H1 (cell line): ENCODE measurements at regions not wholly inside any gene's neighbourhood (a gene's known extent, or its start where the extent isn't known, plus 50 kb on each side); places are given as distances from the start of the nearest gene placed in this dataset.

Experiments used
- ASH2L ChIP-seq: fragments of 200-600, 300-600 bp; sonication (generic); IDR thresholded peaks from one replicate; pipeline ENCODE4 v1.7.1; 2017; ENCODE audit warnings: low read length
- BCL11A ChIP-seq, 2 experiments: IDR thresholded peaks; one replicate each; pipeline ENCODE4 v1.6.1; 2011; ENCODE audit warnings: low read depth in 2 of 2, low read length in 2 of 2, mild to moderate bottlenecking in 2 of 2
- CBX5 ChIP-seq: fragments of 300-800, 300-1000 bp; sonication (generic); IDR thresholded peaks from 2 replicates; pipeline ENCODE4 v1.7.1; 2016; ENCODE audit warnings: antibody characterized with exemption, low read length, low read depth
- CEBPB ChIP-seq: IDR thresholded peaks from 2 replicates; pipeline ENCODE4 v1.6.1; 2012; ENCODE audit warnings: low read depth, low read length
- HDAC2 ChIP-seq, 2 experiments: fragments of 300-600 bp in 1 of 2; sonication (generic) in 1 of 2; IDR thresholded peaks; 2 replicates each; pipeline ENCODE4 v1.6.1; 2011 to 2012; ENCODE audit warnings: low read depth in 2 of 2, low read length in 2 of 2, mild to moderate bottlenecking in 2 of 2, moderate library complexity in 2 of 2, borderline replicate concordance in 1 of 2, inconsistent platforms in 1 of 2
- NRF1 ChIP-seq: IDR thresholded peaks from 2 replicates; pipeline ENCODE4 v1.6.1; 2011; ENCODE audit warnings: mild to moderate bottlenecking, low read depth, low read length, improper control_type of control experiment
- RBBP5 ChIP-seq: IDR thresholded peaks from 2 replicates; pipeline ENCODE4 v1.7.1; 2012; ENCODE audit warnings: low read depth, mild to moderate bottlenecking, inconsistent platforms, low read length, moderate library complexity, borderline replicate concordance
- SIN3A ChIP-seq, 2 experiments: IDR thresholded peaks in 1 of 2; conservative IDR thresholded peaks in 1 of 2; 2 replicates each; pipeline ENCODE4 v1.6.1; 2011 to 2012; ENCODE audit warnings: low read length in 2 of 2, improper control_type of control experiment in 1 of 2, low read depth in 1 of 2, mild to moderate bottlenecking in 1 of 2
- SIRT6 ChIP-seq: IDR thresholded peaks from one replicate; pipeline ENCODE4 v1.7.1; 2012; ENCODE audit warnings: low read length, inconsistent platforms
- SP4 ChIP-seq: IDR thresholded peaks from 2 replicates; pipeline ENCODE4 v1.6.1; 2012; ENCODE audit warnings: low read length, inconsistent platforms
- SUZ12 ChIP-seq: fragments of 200-600 bp; sonication (generic); IDR thresholded peaks from 2 replicates; pipeline ENCODE4 v1.6.1; 2012; ENCODE audit warnings: mild to moderate bottlenecking, inconsistent platforms, low read length, moderate library complexity, mixed read lengths
- TF ChIP-seq, protein P1 (sequence below): fragments of 300-600 bp; sonication (generic); IDR thresholded peaks from 2 replicates; pipeline ENCODE4 v1.7.1; 2012; ENCODE audit warnings: low read length, moderate library complexity, mild to moderate bottlenecking, inconsistent platforms; ENCODE audit not compliant: insufficient replicate concordance

DNA sequence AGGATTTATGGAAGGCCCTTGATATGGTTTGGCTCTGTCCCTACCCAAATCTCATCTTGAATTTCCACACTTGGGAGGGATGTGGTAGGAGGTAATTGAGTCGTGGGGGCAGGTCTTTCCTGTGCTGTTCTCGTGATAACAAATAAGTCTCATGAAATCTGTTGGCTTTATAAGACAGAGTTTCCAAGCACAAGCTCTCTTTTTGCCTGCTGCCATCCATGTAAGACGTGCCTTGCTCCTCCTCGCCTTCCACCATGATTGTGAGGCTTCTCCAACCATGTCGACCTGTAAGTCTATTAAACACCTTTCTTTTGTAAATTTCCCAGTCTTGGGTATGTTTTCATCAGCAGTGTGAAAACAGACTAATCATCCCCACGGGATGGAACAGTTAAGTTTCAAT, 557.2 kb upstream of the ISX start (continued):
- TF ChIP-seq, protein P1, sequence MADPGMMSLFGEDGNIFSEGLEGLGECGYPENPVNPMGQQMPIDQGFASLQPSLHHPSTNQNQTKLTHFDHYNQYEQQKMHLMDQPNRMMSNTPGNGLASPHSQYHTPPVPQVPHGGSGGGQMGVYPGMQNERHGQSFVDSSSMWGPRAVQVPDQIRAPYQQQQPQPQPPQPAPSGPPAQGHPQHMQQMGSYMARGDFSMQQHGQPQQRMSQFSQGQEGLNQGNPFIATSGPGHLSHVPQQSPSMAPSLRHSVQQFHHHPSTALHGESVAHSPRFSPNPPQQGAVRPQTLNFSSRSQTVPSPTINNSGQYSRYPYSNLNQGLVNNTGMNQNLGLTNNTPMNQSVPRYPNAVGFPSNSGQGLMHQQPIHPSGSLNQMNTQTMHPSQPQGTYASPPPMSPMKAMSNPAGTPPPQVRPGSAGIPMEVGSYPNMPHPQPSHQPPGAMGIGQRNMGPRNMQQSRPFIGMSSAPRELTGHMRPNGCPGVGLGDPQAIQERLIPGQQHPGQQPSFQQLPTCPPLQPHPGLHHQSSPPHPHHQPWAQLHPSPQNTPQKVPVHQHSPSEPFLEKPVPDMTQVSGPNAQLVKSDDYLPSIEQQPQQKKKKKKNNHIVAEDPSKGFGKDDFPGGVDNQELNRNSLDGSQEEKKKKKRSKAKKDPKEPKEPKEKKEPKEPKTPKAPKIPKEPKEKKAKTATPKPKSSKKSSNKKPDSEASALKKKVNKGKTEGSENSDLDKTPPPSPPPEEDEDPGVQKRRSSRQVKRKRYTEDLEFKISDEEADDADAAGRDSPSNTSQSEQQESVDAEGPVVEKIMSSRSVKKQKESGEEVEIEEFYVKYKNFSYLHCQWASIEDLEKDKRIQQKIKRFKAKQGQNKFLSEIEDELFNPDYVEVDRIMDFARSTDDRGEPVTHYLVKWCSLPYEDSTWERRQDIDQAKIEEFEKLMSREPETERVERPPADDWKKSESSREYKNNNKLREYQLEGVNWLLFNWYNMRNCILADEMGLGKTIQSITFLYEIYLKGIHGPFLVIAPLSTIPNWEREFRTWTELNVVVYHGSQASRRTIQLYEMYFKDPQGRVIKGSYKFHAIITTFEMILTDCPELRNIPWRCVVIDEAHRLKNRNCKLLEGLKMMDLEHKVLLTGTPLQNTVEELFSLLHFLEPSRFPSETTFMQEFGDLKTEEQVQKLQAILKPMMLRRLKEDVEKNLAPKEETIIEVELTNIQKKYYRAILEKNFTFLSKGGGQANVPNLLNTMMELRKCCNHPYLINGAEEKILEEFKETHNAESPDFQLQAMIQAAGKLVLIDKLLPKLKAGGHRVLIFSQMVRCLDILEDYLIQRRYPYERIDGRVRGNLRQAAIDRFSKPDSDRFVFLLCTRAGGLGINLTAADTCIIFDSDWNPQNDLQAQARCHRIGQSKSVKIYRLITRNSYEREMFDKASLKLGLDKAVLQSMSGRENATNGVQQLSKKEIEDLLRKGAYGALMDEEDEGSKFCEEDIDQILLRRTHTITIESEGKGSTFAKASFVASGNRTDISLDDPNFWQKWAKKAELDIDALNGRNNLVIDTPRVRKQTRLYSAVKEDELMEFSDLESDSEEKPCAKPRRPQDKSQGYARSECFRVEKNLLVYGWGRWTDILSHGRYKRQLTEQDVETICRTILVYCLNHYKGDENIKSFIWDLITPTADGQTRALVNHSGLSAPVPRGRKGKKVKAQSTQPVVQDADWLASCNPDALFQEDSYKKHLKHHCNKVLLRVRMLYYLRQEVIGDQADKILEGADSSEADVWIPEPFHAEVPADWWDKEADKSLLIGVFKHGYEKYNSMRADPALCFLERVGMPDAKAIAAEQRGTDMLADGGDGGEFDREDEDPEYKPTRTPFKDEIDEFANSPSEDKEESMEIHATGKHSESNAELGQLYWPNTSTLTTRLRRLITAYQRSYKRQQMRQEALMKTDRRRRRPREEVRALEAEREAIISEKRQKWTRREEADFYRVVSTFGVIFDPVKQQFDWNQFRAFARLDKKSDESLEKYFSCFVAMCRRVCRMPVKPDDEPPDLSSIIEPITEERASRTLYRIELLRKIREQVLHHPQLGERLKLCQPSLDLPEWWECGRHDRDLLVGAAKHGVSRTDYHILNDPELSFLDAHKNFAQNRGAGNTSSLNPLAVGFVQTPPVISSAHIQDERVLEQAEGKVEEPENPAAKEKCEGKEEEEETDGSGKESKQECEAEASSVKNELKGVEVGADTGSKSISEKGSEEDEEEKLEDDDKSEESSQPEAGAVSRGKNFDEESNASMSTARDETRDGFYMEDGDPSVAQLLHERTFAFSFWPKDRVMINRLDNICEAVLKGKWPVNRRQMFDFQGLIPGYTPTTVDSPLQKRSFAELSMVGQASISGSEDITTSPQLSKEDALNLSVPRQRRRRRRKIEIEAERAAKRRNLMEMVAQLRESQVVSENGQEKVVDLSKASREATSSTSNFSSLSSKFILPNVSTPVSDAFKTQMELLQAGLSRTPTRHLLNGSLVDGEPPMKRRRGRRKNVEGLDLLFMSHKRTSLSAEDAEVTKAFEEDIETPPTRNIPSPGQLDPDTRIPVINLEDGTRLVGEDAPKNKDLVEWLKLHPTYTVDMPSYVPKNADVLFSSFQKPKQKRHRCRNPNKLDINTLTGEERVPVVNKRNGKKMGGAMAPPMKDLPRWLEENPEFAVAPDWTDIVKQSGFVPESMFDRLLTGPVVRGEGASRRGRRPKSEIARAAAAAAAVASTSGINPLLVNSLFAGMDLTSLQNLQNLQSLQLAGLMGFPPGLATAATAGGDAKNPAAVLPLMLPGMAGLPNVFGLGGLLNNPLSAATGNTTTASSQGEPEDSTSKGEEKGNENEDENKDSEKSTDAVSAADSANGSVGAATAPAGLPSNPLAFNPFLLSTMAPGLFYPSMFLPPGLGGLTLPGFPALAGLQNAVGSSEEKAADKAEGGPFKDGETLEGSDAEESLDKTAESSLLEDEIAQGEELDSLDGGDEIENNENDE, result no peak
- no peak for TF ChIP-seq ASH2L
- TF ChIP-seq SIRT6, result no peak
- TF ChIP-seq RBBP5, result no peak
- no peak for TF ChIP-seq CBX5
- no peak for TF ChIP-seq SIN3A (conservative IDR thresholded peaks at IDR 0.05 in 1 of 2, IDR thresholded peaks at IDR 0.05 in 1 of 2; ENCODE audit: low read depth in 1 of 2, low read length in 2 of 2)
- TF ChIP-seq BCL11A (IDR thresholded peaks at IDR 0.05; ENCODE audit: low read depth in 2 of 2, low read length in 2 of 2), result no peak
- TF ChIP-seq HDAC2 (IDR thresholded peaks at IDR 0.05; ENCODE audit: borderline replicate concordance in 1 of 2, low read depth in 2 of 2, low read length in 2 of 2), result no peak
- TF ChIP-seq CEBPB, result no peak
- no peak for TF ChIP-seq SP4
- TF ChIP-seq SUZ12, result no peak
- no peak for TF ChIP-seq NRF1
